ENCODE measurements at regions not wholly inside any gene's neighbourhood (a gene's known extent, or its start where the extent isn't known, plus 50 kb on each side); places are given as distances from the start of the nearest gene placed in this dataset.

DNA sequence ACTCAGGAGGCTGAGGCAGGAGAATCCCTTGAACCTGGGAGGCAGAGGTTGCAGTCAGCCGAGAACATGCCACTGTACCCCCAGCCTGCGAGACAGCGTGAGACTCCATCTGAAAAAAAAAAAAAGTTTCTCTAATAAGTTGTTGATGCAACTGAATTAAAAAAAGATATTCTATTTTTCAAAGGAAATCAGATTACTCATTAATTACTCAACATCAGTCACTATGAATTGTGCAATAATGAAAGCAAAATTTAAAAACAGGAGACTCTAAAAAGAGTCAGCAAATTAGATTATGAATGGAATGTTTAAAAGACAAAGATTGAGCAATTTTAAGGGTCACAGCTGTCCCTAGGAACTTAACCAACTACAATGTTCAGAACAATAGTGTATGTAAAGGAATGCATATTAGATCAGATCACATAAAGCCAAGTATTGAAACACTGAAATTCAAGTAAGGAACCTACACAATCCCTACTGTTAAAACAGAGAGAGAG lies 60.2 kb upstream of the SLC4A7 start:
- no peaks in the 10 kb centered on the region for H3K9me3 Mint-ChIP-seq
- H3K27me3 Mint-ChIP-seq (ENCODE audit: low read depth, poor library complexity), result no peaks in the 10 kb centered on the region
- DNase-seq, result no peak
- no peak overlapping the region for H3K27ac Mint-ChIP-seq
- TF ChIP-seq, protein P1, sequence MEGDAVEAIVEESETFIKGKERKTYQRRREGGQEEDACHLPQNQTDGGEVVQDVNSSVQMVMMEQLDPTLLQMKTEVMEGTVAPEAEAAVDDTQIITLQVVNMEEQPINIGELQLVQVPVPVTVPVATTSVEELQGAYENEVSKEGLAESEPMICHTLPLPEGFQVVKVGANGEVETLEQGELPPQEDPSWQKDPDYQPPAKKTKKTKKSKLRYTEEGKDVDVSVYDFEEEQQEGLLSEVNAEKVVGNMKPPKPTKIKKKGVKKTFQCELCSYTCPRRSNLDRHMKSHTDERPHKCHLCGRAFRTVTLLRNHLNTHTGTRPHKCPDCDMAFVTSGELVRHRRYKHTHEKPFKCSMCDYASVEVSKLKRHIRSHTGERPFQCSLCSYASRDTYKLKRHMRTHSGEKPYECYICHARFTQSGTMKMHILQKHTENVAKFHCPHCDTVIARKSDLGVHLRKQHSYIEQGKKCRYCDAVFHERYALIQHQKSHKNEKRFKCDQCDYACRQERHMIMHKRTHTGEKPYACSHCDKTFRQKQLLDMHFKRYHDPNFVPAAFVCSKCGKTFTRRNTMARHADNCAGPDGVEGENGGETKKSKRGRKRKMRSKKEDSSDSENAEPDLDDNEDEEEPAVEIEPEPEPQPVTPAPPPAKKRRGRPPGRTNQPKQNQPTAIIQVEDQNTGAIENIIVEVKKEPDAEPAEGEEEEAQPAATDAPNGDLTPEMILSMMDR (IDR thresholded peaks at IDR 0.05), result no peak
- H3K36me3 Mint-ChIP-seq (ENCODE audit: low read depth), result no peaks in the 10 kb centered on the region
- H3K4me3 Mint-ChIP-seq, result no peak overlapping the region
- H3K4me1 Mint-ChIP-seq, result no peaks in the 10 kb centered on the region

DNA sequence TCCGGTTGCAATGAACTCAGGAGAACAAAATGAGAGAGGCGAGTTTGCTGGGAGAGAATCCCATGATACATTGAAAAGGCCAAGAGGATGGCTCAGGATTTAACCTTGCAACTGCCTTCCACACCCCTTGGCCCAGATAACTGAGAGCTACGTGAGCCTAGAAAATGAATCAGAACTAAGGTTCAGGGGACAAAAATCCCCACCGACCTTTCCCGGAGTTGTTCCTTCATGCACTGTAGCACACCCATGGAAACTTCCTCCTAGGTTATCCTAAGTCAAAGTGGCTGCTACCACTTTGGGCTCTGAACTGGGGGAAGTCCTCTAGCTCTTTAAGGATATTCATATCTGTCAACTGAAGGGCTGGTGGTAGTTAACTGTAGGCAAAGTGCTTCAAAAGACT lies 58.3 kb upstream of the SLC4A7 start:
- no peak for DNase-seq

DNA sequence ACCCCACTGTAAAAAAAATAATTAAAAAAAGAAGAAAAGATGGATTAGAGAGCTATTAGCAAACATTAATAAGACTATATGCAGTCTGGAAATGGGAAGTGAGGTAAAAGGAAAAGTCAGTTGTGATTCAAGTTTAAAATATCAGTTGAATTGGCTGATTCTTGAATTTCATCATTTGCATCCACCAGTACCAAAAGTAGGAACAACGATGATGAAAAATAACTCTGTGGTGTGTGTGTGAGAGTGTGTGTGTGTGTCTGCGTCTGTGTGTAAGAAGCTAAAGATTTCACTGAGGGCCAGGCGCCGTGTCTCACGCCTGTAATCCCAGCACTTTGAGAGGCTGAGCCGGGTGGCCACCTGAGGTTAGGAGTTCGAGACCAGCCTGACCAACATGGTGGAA lies 56.0 kb upstream of the SLC4A7 start:
- DNase-seq, result no peak
- Mint-ChIP-seq H3K27ac (no peak overlapping the region), H3K36me3 (ENCODE audit: low read depth) (no peaks in the 10 kb centered on the region), H3K4me3 (no peak overlapping the region), H3K27me3 (ENCODE audit: low read depth, poor library complexity) (no peaks in the 10 kb centered on the region), H3K9me3 (no peaks in the 10 kb centered on the region), H3K4me1 (peaks cover 1% of the 10 kb centered on the region)
- TF ChIP-seq, protein P1 (IDR thresholded peaks at IDR 0.05), result no peak

More for the DNA sequence above, 58.3 kb upstream of the SLC4A7 start:
- Mint-ChIP-seq H3K27me3 (ENCODE audit: low read depth, poor library complexity) (no peaks in the 10 kb centered on the region), H3K4me3 (no peak overlapping the region), H3K36me3 (ENCODE audit: low read depth) (no peaks in the 10 kb centered on the region), H3K4me1 (no peaks in the 10 kb centered on the region), H3K9me3 (no peaks in the 10 kb centered on the region), H3K27ac (no peak overlapping the region)
- TF ChIP-seq, protein P1 (IDR thresholded peaks at IDR 0.05), result no peak

- H3K27ac Mint-ChIP-seq, result no peak overlapping the region
- no peaks in the 10 kb centered on the region for H3K36me3 Mint-ChIP-seq (ENCODE audit: low read depth)
- no peak overlapping the region for H3K4me3 Mint-ChIP-seq
- DNase-seq, result no peak
- peaks cover 4% of the 10 kb centered on the region for H3K27me3 Mint-ChIP-seq (ENCODE audit: low read depth, poor library complexity)
- no peaks in the 10 kb centered on the region for H3K9me3 Mint-ChIP-seq
- peaks cover 21% of the 10 kb centered on the region for H3K4me1 Mint-ChIP-seq
- TF ChIP-seq, protein P1 (IDR thresholded peaks at IDR 0.05), result no peak
Measured at GRCh38 chr3:27536491-27536890, 52.3 kb upstream of the SLC4A7 start.

- H3K4me1 Mint-ChIP-seq, result peaks cover 21% of the 10 kb centered on the region
- peaks cover 8% of the 10 kb centered on the region for H3K27me3 Mint-ChIP-seq (ENCODE audit: low read depth, poor library complexity)
- no peak overlapping the region for H3K4me3 Mint-ChIP-seq
- no peaks in the 10 kb centered on the region for H3K36me3 Mint-ChIP-seq (ENCODE audit: low read depth)
- H3K9me3 Mint-ChIP-seq, result no peaks in the 10 kb centered on the region
- TF ChIP-seq, protein P1 (IDR thresholded peaks at IDR 0.05), result no peak
- no peak overlapping the region for H3K27ac Mint-ChIP-seq
- DNase-seq, result no peak
Measured at GRCh38 chr3:27535809-27536392, 51.7 kb upstream of the SLC4A7 start.

All from nephron progenitor cell (in vitro differentiated cells).